ENCODE measurements at regions not wholly inside any gene's neighbourhood (a gene's known extent, or its start where the extent isn't known, plus 50 kb on each side); places are given as distances from the start of the nearest gene placed in this dataset.

GRCh38 chr6:122220254-122220653, 179.2 kb upstream of the HSF2 start:
- TF ChIP-seq EZH2 (IDR thresholded peaks at IDR 0.05; ENCODE audit: insufficient read depth, poor library complexity, severe bottlenecking) (no peak), EZH2phosphoT487 (IDR thresholded peaks at IDR 0.05; ENCODE audit: insufficient read depth, low read depth) (no peak)
